NCI-H524 treated with DMSO at 0.1 percent for 48 hours (cell line): ENCODE measurements at regions not wholly inside any gene's neighbourhood (a gene's known extent, or its start where the extent isn't known, plus 50 kb on each side); places are given as distances from the start of the nearest gene placed in this dataset.

Experiments
- DNase-seq: peaks from one replicate; lab custom pipeline; 2025; lab: John Stamatoyannopoulos, UW

GRCh38 chr20:60430516-60431001, 472.3 kb downstream of the CDH26 start:
- DNase-seq: no peak

GRCh38 chr20:60431349-60431748, 473.1 kb downstream of the CDH26 start:
- no peak for DNase-seq

GRCh38 chr20:60437418-60437817, 479.2 kb downstream of the CDH26 start:
- DNase-seq: no peak

GRCh38 chr20:60446267-60447111, 488.3 kb downstream of the CDH26 start:
- no peak for DNase-seq

- DNase-seq: no peak
Measured at GRCh38 chr20:60447703-60448102, 489.5 kb downstream of the CDH26 start.

- DNase-seq: peak; percentile 46
Measured at GRCh38 chr20:60453388-60454246, 495.4 kb downstream of the CDH26 start.

GRCh38 chr20:60454491-60454890, 496.3 kb downstream of the CDH26 start:
- DNase-seq: no peak

- no peak for DNase-seq
Measured at GRCh38 chr20:60455272-60455671, 497.0 kb downstream of the CDH26 start.

GRCh38 chr20:60459212-60459611, 501.0 kb downstream of the CDH26 start:
- no peak for DNase-seq

- DNase-seq: no peak
Measured at GRCh38 chr20:60461993-60462392, 503.8 kb downstream of the CDH26 start.

GRCh38 chr20:60463798-60464197, 505.6 kb downstream of the CDH26 start:
- no peak for DNase-seq

GRCh38 chr20:60465439-60465838, 507.2 kb downstream of the CDH26 start:
- DNase-seq: no peak

- DNase-seq: no peak
Measured at GRCh38 chr20:60465993-60466686, 507.9 kb downstream of the CDH26 start.

GRCh38 chr20:60466687-60467022, 508.4 kb downstream of the CDH26 start:
- DNase-seq: no peak

- no peak for DNase-seq
Measured at GRCh38 chr20:60467078-60467477, 508.9 kb downstream of the CDH26 start.

GRCh38 chr20:60467771-60468170, 509.5 kb downstream of the CDH26 start:
- no peak for DNase-seq

GRCh38 chr20:60469829-60470228, 511.6 kb downstream of the CDH26 start:
- no peak for DNase-seq

GRCh38 chr20:60470366-60470765, 512.1 kb downstream of the CDH26 start:
- no peak for DNase-seq

GRCh38 chr20:60473211-60473610, 515.0 kb downstream of the CDH26 start:
- no peak for DNase-seq

GRCh38 chr20:60474385-60474910, 516.2 kb downstream of the CDH26 start:
- no peak for DNase-seq

GRCh38 chr20:60476045-60476444, 517.8 kb downstream of the CDH26 start:
- no peak for DNase-seq

- no peak for DNase-seq
Measured at GRCh38 chr20:60477958-60478357, 519.7 kb downstream of the CDH26 start.
